ENCODE measurements at regions not wholly inside any gene's neighbourhood (a gene's known extent, or its start where the extent isn't known, plus 50 kb on each side); places are given as distances from the start of the nearest gene placed in this dataset.

GRCh38 chr12:11946161-11946560, 124.6 kb upstream of the BCL2L14 start:
- ChIA-PET CTCF (no interaction called here), POLR2A (no interaction called here)
- Mint-ChIP-seq H3K4me3 (no peak overlapping the region), H3K27me3 (peaks cover 1% of the 10 kb centered on the region), H3K9me3 (no peaks in the 10 kb centered on the region), H3K36me3 (no peaks in the 10 kb centered on the region), H3K4me1 (ENCODE audit: low read depth) (peaks cover 8% of the 10 kb centered on the region), H3K27ac (no peak overlapping the region)
- intact Hi-C loops (cut with micrococcal nuclease), result no loop called here
- no peak for DNase-seq

- no peak overlapping the region for H3K27ac Mint-ChIP-seq
- ChIA-PET POLR2A (no interaction called here), CTCF (no interaction called here)
- DNase-seq, result no peak
- H3K4me1 Mint-ChIP-seq (ENCODE audit: low read depth), result peaks cover 3% of the 10 kb centered on the region
- no peak overlapping the region for H3K4me3 Mint-ChIP-seq
- no peaks in the 10 kb centered on the region for H3K36me3 Mint-ChIP-seq
- intact Hi-C loops (cut with micrococcal nuclease), result no loop called here
- H3K27me3 Mint-ChIP-seq, result peaks cover 1% of the 10 kb centered on the region
- H3K9me3 Mint-ChIP-seq, result no peaks in the 10 kb centered on the region
These were observed 123.5 kb upstream of the BCL2L14 start for GRCh38 chr12:11947213-11947612.

- Mint-ChIP-seq H3K4me1 (ENCODE audit: low read depth) (peaks cover 18% of the 10 kb centered on the region), H3K27me3 (peaks cover 1% of the 10 kb centered on the region), H3K27ac (no peak overlapping the region), H3K4me3 (no peak overlapping the region), H3K9me3 (no peaks in the 10 kb centered on the region), H3K36me3 (no peaks in the 10 kb centered on the region)
- CTCF ChIA-PET, result interaction anchor here (1.0 to 1.9 kb wide), 3 partner anchors 8 to 84 kb away, joined by 3 to 6 read pairs (median 4); no protein-coding TSS in a partner anchor
- intact Hi-C loops (cut with micrococcal nuclease), result no loop called here
- no peak for DNase-seq
- POLR2A ChIA-PET, result no interaction called here
These were observed 120.9 kb upstream of the BCL2L14 start for GRCh38 chr12:11949738-11950411.

GRCh38 chr12:11951209-11951608, 119.5 kb upstream of the BCL2L14 start:
- no peak overlapping the region for H3K27ac Mint-ChIP-seq
- H3K27me3 Mint-ChIP-seq, result peaks cover 1% of the 10 kb centered on the region
- H3K4me1 Mint-ChIP-seq (ENCODE audit: low read depth), result peaks cover 18% of the 10 kb centered on the region
- CTCF ChIA-PET, result no interaction called here
- H3K4me3 Mint-ChIP-seq, result no peak overlapping the region
- no peaks in the 10 kb centered on the region for H3K36me3 Mint-ChIP-seq
- H3K9me3 Mint-ChIP-seq, result no peaks in the 10 kb centered on the region
- no peak for DNase-seq
- intact Hi-C loops (cut with micrococcal nuclease), result no loop called here
- POLR2A ChIA-PET, result no interaction called here

- POLR2A ChIA-PET, result no interaction called here
- Mint-ChIP-seq H3K27ac (no peak overlapping the region), H3K4me3 (no peak overlapping the region), H3K36me3 (no peaks in the 10 kb centered on the region), H3K9me3 (no peaks in the 10 kb centered on the region), H3K4me1 (ENCODE audit: low read depth) (peaks cover 23% of the 10 kb centered on the region), H3K27me3 (peaks cover 1% of the 10 kb centered on the region)
- CTCF ChIA-PET, result interaction anchor here (0.7 kb wide), 1 partner anchor 79 kb away, joined by 3 read pairs; no protein-coding TSS in a partner anchor
- no peak for DNase-seq
- intact Hi-C loops (cut with micrococcal nuclease), result no loop called here
These were observed 117.2 kb upstream of the BCL2L14 start for GRCh38 chr12:11953523-11953922.

- Mint-ChIP-seq H3K4me3 (no peak overlapping the region), H3K9me3 (no peaks in the 10 kb centered on the region), H3K27me3 (peaks cover 1% of the 10 kb centered on the region), H3K27ac (no peak overlapping the region), H3K4me1 (ENCODE audit: low read depth) (peaks cover 30% of the 10 kb centered on the region), H3K36me3 (no peaks in the 10 kb centered on the region)
- intact Hi-C loops (cut with micrococcal nuclease), result no loop called here
- CTCF ChIA-PET, result no interaction called here
- DNase-seq, result peak; percentile 32
- POLR2A ChIA-PET, result no interaction called here
These were observed 116.6 kb upstream of the BCL2L14 start for GRCh38 chr12:11954181-11954580.

- Mint-ChIP-seq H3K27me3 (no peaks in the 10 kb centered on the region), H3K9me3 (no peaks in the 10 kb centered on the region), H3K36me3 (no peaks in the 10 kb centered on the region), H3K4me1 (ENCODE audit: low read depth) (peaks cover 37% of the 10 kb centered on the region), H3K4me3 (peak overlapping the region; percentile 50), H3K27ac (peak overlapping the region; percentile 90)
- intact Hi-C loops (cut with micrococcal nuclease), result loop anchor here (1.0 to 2.0 kb wide), 8 partner anchors 23 to 309 kb away; partner anchors contain the start of gene ETV6
- ChIA-PET POLR2A (interaction anchor here (1.0 to 3.0 kb wide), 12 partner anchors 17 to 308 kb away, joined by 3 to 19 read pairs (median 3); partner anchors contain the start of gene ETV6), CTCF (interaction anchor here (1.0 to 1.4 kb wide), 5 partner anchors 9 to 82 kb away, joined by 3 to 6 read pairs (median 4); no protein-coding TSS in a partner anchor)
- peak; percentile 80 for DNase-seq
These were observed 112.3 kb upstream of the BCL2L14 start for GRCh38 chr12:11958221-11959091.

GRCh38 chr12:11959117-11959823, 111.5 kb upstream of the BCL2L14 start:
- Mint-ChIP-seq H3K27me3 (no peaks in the 10 kb centered on the region), H3K4me3 (peak overlapping the region; percentile 50), H3K4me1 (ENCODE audit: low read depth) (peaks cover 29% of the 10 kb centered on the region), H3K27ac (peak overlapping the region; percentile 90), H3K9me3 (no peaks in the 10 kb centered on the region), H3K36me3 (no peaks in the 10 kb centered on the region)
- POLR2A ChIA-PET, result interaction anchor here (1.0 to 3.0 kb wide), 7 partner anchors 14 to 309 kb away, joined by 3 to 19 read pairs (median 4); partner anchors contain the start of gene ETV6
- intact Hi-C loops (cut with micrococcal nuclease), result loop anchor here (2.0 kb wide), 2 partner anchors 56 to 74 kb away; no protein-coding TSS in a partner anchor
- CTCF ChIA-PET, result interaction anchor here (1.0 to 1.5 kb wide), 3 partner anchors 10 to 52 kb away, joined by 3 to 6 read pairs (median 4); no protein-coding TSS in a partner anchor
- DNase-seq, result peak; percentile 47

GRCh38 chr12:11960646-11961045, 110.1 kb upstream of the BCL2L14 start:
- Mint-ChIP-seq H3K27me3 (no peaks in the 10 kb centered on the region), H3K4me3 (no peak overlapping the region), H3K36me3 (no peaks in the 10 kb centered on the region), H3K27ac (no peak overlapping the region), H3K4me1 (ENCODE audit: low read depth) (peaks cover 22% of the 10 kb centered on the region), H3K9me3 (no peaks in the 10 kb centered on the region)
- POLR2A ChIA-PET, result interaction anchor here (1.8 kb wide), 1 partner anchor 12 kb away, joined by 5 read pairs; no protein-coding TSS in a partner anchor
- no peak for DNase-seq
- intact Hi-C loops (cut with micrococcal nuclease), result no loop called here
- CTCF ChIA-PET, result interaction anchor here (0.6 to 1.5 kb wide), 2 partner anchors 42 to 47 kb away, joined by 3 to 4 read pairs; no protein-coding TSS in a partner anchor

- ChIA-PET POLR2A (no interaction called here), CTCF (no interaction called here)
- H3K36me3 Mint-ChIP-seq, result no peaks in the 10 kb centered on the region
- H3K27me3 Mint-ChIP-seq, result no peaks in the 10 kb centered on the region
- peaks cover 22% of the 10 kb centered on the region for H3K4me1 Mint-ChIP-seq (ENCODE audit: low read depth)
- DNase-seq, result no peak
- no peak overlapping the region for H3K4me3 Mint-ChIP-seq
- intact Hi-C loops (cut with micrococcal nuclease), result no loop called here
- H3K9me3 Mint-ChIP-seq, result no peaks in the 10 kb centered on the region
- no peak overlapping the region for H3K27ac Mint-ChIP-seq
These were observed 109.1 kb upstream of the BCL2L14 start for GRCh38 chr12:11961686-11962085.

- Mint-ChIP-seq H3K4me1 (ENCODE audit: low read depth) (peaks cover 24% of the 10 kb centered on the region), H3K36me3 (no peaks in the 10 kb centered on the region), H3K27me3 (no peaks in the 10 kb centered on the region), H3K27ac (no peak overlapping the region), H3K4me3 (no peak overlapping the region), H3K9me3 (no peaks in the 10 kb centered on the region)
- intact Hi-C loops (cut with micrococcal nuclease), result no loop called here
- no peak for DNase-seq
- CTCF ChIA-PET, result interaction anchor here (0.6 to 1.1 kb wide), 3 partner anchors 11 to 70 kb away, joined by 3 to 5 read pairs (median 3); no protein-coding TSS in a partner anchor
- POLR2A ChIA-PET, result no interaction called here
These were observed 107.9 kb upstream of the BCL2L14 start for GRCh38 chr12:11962860-11963259.
